AG10803 (cell line): ENCODE measurements at regions not wholly inside any gene's neighbourhood (a gene's known extent, or its start where the extent isn't known, plus 50 kb on each side); places are given as distances from the start of the nearest gene placed in this dataset.

Experiments used
- DNase-seq: peaks from one replicate; pipeline ENCODE4 v3.0.0; 2010; ENCODE audit warnings: low read depth
- H3K4me3 ChIP-seq: 2 replicates; pipeline ENCODE4 v1.5.1; 2011; ENCODE audit warnings: mild to moderate bottlenecking, low read length, control low read depth
- CTCF ChIP-seq: conservative IDR thresholded peaks from 2 replicates; pipeline ENCODE4 v1.5.1; 2011; ENCODE audit warnings: mild to moderate bottlenecking, low read length, control low read depth, inconsistent platforms

- TF ChIP-seq CTCF: no peak
- DNase-seq: no peak
- no peak overlapping the region for H3K4me3 ChIP-seq
Measured at GRCh38 chr10:78410046-78410965, 376.6 kb downstream of the RPS24 start.

- no peak for DNase-seq
- H3K4me3 ChIP-seq: no peak overlapping the region
- no peak for TF ChIP-seq CTCF
Measured at GRCh38 chr10:78411716-78412115, 378.1 kb downstream of the RPS24 start.

GRCh38 chr10:78412605-78413004 lies 378.9 kb downstream of the RPS24 start:
- TF ChIP-seq CTCF: no peak
- no peak for DNase-seq
- H3K4me3 ChIP-seq: no peak overlapping the region

GRCh38 chr10:78413076-78414055 lies 379.7 kb downstream of the RPS24 start:
- DNase-seq: no peak
- H3K4me3 ChIP-seq: no peak overlapping the region

GRCh38 chr10:78414380-78414779 lies 380.7 kb downstream of the RPS24 start:
- no peak overlapping the region for H3K4me3 ChIP-seq
- DNase-seq: peak; percentile 17
- no peak for TF ChIP-seq CTCF

More at GRCh38 chr10:78413076-78414055, 379.7 kb downstream of the RPS24 start:
- TF ChIP-seq CTCF: no peak

GRCh38 chr10:78415111-78415510 lies 381.4 kb downstream of the RPS24 start:
- DNase-seq: peak; percentile 30
- no peak for TF ChIP-seq CTCF
- H3K4me3 ChIP-seq: no peak overlapping the region
